Hepatocyte (in vitro differentiated cells): ENCODE measurements at regions not wholly inside any gene's neighbourhood (a gene's known extent, or its start where the extent isn't known, plus 50 kb on each side); places are given as distances from the start of the nearest gene placed in this dataset.

Source experiments
- DNase-seq: peaks from one replicate; pipeline ENCODE4 v3.0.0-alpha.2; 2016; ENCODE audit warnings: low spot score
- H2AFZ ChIP-seq: fragments of 200-600 bp; sonication (generic); 2 replicates; pipeline ENCODE4 v1.6.0; 2016; ENCODE audit warnings: antibody characterized with exemption, mild to moderate bottlenecking
- H3K27ac ChIP-seq: fragments of 200-600 bp; sonication (generic); 2 replicates; pipeline ENCODE4 v1.5.1; 2016; ENCODE audit warnings: mild to moderate bottlenecking
- H3K27me3 ChIP-seq: fragments of 200-600 bp; sonication (generic); 2 replicates; pipeline ENCODE4 v1.6.1; 2016
- H3K36me3 ChIP-seq: fragments of 200-600 bp; sonication (generic); replicated peaks from 2 replicates; pipeline ENCODE4 v1.5.1; 2016; ENCODE audit warnings: low read depth; ENCODE audit not compliant: insufficient read depth
- H3K4me1 ChIP-seq: fragments of 200-600 bp; sonication (generic); 2 replicates; pipeline ENCODE4 v1.5.1; 2016; ENCODE audit warnings: mild to moderate bottlenecking, moderate library complexity; ENCODE audit not compliant: insufficient read depth
- H3K4me2 ChIP-seq: fragments of 200-600 bp; sonication (generic); 2 replicates; pipeline ENCODE4 v1.6.0; 2016
- H3K4me3 ChIP-seq: fragments of 200-600 bp; sonication (generic); 2 replicates; pipeline ENCODE4 v1.5.1; 2016; ENCODE audit warnings: mild to moderate bottlenecking
- H3K79me2 ChIP-seq: fragments of 200-600 bp; sonication (generic); 2 replicates; pipeline ENCODE4 v1.6.0; 2017; ENCODE audit warnings: mild to moderate bottlenecking
- H3K9me2 ChIP-seq: fragments of 200-600 bp; sonication (generic); replicated peaks from 2 replicates; pipeline ENCODE4 v1.6.0; 2017; ENCODE audit warnings: mild to moderate bottlenecking; ENCODE audit not compliant: insufficient read depth
- H3K9me3 ChIP-seq: fragments of 200-600 bp; sonication (generic); 2 replicates; pipeline ENCODE4 v1.5.1; 2016; ENCODE audit warnings: low read depth, mild to moderate bottlenecking
- H4K20me1 ChIP-seq: fragments of 200-600 bp; sonication (generic); 2 replicates; pipeline ENCODE4 v1.6.0; 2016; ENCODE audit warnings: mild to moderate bottlenecking; ENCODE audit not compliant: insufficient read depth, poor library complexity, severe bottlenecking
- EZH2 ChIP-seq: fragments of 200-600 bp; sonication (generic); IDR thresholded peaks from 2 replicates; pipeline ENCODE4 v1.6.1; 2016; ENCODE audit warnings: antibody characterized with exemption, mild to moderate bottlenecking, borderline replicate concordance
- EZH2phosphoT487 ChIP-seq: fragments of 200-600 bp; sonication (generic); IDR thresholded peaks from one replicate; pipeline ENCODE4 v1.6.1; 2018; ENCODE audit warnings: antibody characterized with exemption, mild to moderate bottlenecking, low read depth, moderate library complexity; ENCODE audit not compliant: unreplicated experiment, severe bottlenecking
- WGBS: methylation state at CpG from one replicate; pipeline ENCODE4 v1.1.6; 2016; ENCODE audit warnings: low lambda C conversion rate; ENCODE audit errors: missing lambda C conversion rate; 5-methylcytosine and 5-hydroxymethylcytosine counted together
- TF ChIP-seq, protein P1 (sequence below): fragments of 200-600 bp; sonication (generic); IDR thresholded peaks from 2 replicates; pipeline ENCODE4 v1.5.1; 2016; ENCODE audit warnings: antibody characterized with exemption, mild to moderate bottlenecking; ENCODE audit not compliant: poor library complexity

GRCh38 chr2:145666552-145666951, 1146.6 kb upstream of the ZEB2 start:
- WGBS: 73% methylated on average over 3 of the region's 3 CpGs

GRCh38 chr2:145657265-145657664, 1137.3 kb upstream of the ZEB2 start:
- H3K4me2 ChIP-seq: no peak overlapping the region
- H3K9me2 ChIP-seq: no peaks in the 10 kb centered on the region
- no peak overlapping the region for H3K4me3 ChIP-seq
- no peaks in the 10 kb centered on the region for H3K9me3 ChIP-seq
- no peak overlapping the region for H2AFZ ChIP-seq
- no peak overlapping the region for H3K27ac ChIP-seq
- no peaks in the 10 kb centered on the region for H3K79me2 ChIP-seq
- H3K4me1 ChIP-seq: no peaks in the 10 kb centered on the region
- WGBS: 80% methylated on average over 3 of the region's 3 CpGs
- TF ChIP-seq EZH2phosphoT487 (no peak), EZH2 (no peak)
- TF ChIP-seq, protein P1, sequence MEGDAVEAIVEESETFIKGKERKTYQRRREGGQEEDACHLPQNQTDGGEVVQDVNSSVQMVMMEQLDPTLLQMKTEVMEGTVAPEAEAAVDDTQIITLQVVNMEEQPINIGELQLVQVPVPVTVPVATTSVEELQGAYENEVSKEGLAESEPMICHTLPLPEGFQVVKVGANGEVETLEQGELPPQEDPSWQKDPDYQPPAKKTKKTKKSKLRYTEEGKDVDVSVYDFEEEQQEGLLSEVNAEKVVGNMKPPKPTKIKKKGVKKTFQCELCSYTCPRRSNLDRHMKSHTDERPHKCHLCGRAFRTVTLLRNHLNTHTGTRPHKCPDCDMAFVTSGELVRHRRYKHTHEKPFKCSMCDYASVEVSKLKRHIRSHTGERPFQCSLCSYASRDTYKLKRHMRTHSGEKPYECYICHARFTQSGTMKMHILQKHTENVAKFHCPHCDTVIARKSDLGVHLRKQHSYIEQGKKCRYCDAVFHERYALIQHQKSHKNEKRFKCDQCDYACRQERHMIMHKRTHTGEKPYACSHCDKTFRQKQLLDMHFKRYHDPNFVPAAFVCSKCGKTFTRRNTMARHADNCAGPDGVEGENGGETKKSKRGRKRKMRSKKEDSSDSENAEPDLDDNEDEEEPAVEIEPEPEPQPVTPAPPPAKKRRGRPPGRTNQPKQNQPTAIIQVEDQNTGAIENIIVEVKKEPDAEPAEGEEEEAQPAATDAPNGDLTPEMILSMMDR: no peak
- no peaks in the 10 kb centered on the region for H4K20me1 ChIP-seq
- no peak for DNase-seq
- no peaks in the 10 kb centered on the region for H3K36me3 ChIP-seq
- no peaks in the 10 kb centered on the region for H3K27me3 ChIP-seq

More at GRCh38 chr2:145666552-145666951, 1146.6 kb upstream of the ZEB2 start:
- peaks cover 4% of the 10 kb centered on the region for H3K4me1 ChIP-seq
- H2AFZ ChIP-seq: peak overlapping the region; percentile 16
- H3K9me3 ChIP-seq: no peaks in the 10 kb centered on the region
- DNase-seq: no peak
- H4K20me1 ChIP-seq: no peaks in the 10 kb centered on the region
- no peak overlapping the region for H3K4me3 ChIP-seq
- H3K27ac ChIP-seq: no peak overlapping the region
- no peaks in the 10 kb centered on the region for H3K79me2 ChIP-seq
- no peaks in the 10 kb centered on the region for H3K27me3 ChIP-seq
- H3K4me2 ChIP-seq: no peak overlapping the region
- H3K36me3 ChIP-seq: no peaks in the 10 kb centered on the region
- TF ChIP-seq, protein P1: no peak
- TF ChIP-seq EZH2phosphoT487: no peak
- no peak for TF ChIP-seq EZH2
- no peaks in the 10 kb centered on the region for H3K9me2 ChIP-seq

- H3K27ac ChIP-seq: no peak overlapping the region
- no peak overlapping the region for H2AFZ ChIP-seq
These were observed 1135.3 kb upstream of the ZEB2 start for GRCh38 chr2:145655165-145655765.

More at GRCh38 chr2:145655165-145655765, 1135.3 kb upstream of the ZEB2 start:
- no peak for DNase-seq
- H3K27me3 ChIP-seq: no peaks in the 10 kb centered on the region
- no peaks in the 10 kb centered on the region for H3K4me1 ChIP-seq
- H3K9me2 ChIP-seq: no peaks in the 10 kb centered on the region
- no peak overlapping the region for H3K4me3 ChIP-seq
- no peak overlapping the region for H3K4me2 ChIP-seq
- no peaks in the 10 kb centered on the region for H4K20me1 ChIP-seq
- H3K9me3 ChIP-seq: no peaks in the 10 kb centered on the region
- no peaks in the 10 kb centered on the region for H3K36me3 ChIP-seq
- WGBS: 92% methylated on average over 5 of the region's 5 CpGs
- TF ChIP-seq EZH2phosphoT487: no peak
- TF ChIP-seq, protein P1: no peak
- TF ChIP-seq EZH2: no peak
- no peaks in the 10 kb centered on the region for H3K79me2 ChIP-seq
